A549 (cell line): ENCODE measurements at regions not wholly inside any gene's neighbourhood (a gene's known extent, or its start where the extent isn't known, plus 50 kb on each side); places are given as distances from the start of the nearest gene placed in this dataset.

Experiments
- BHLHE40 ChIP-seq: IDR thresholded peaks from 2 replicates; pipeline ENCODE4 v1.6.1; 2012; ENCODE audit warnings: low read depth, low read length, inconsistent platforms
- CBX2 ChIP-seq: fragments of 200-600 bp; sonication (generic); IDR thresholded peaks from 2 replicates; pipeline ENCODE4 v1.6.1; 2016; ENCODE audit warnings: low read depth, mild to moderate bottlenecking, borderline replicate concordance
- CBX8 ChIP-seq: fragments of 200-600 bp; sonication (generic); IDR thresholded peaks from 2 replicates; pipeline ENCODE4 v1.6.1; 2016
- CTCF ChIP-seq: fragments of >200 bp; sonication (Bioruptor Twin); formaldehyde crosslinking; IDR thresholded peaks from 3 replicates; pipeline ENCODE4 v1.5.1; 2016
- JUN ChIP-seq, 2 experiments: fragments of >200 bp; sonication (Bioruptor Twin); formaldehyde crosslinking; IDR thresholded peaks; 2 replicates in 1 of 2; 3 replicates in 1 of 2; pipeline ENCODE4 v1.6.1; 2016 to 2017
- MAX ChIP-seq: IDR thresholded peaks from 2 replicates; pipeline ENCODE4 v1.6.1; 2012
- MAZ ChIP-seq: fragments of 150-350 bp; IDR thresholded peaks from 2 replicates; pipeline ENCODE4 v1.6.1; 2014; ENCODE audit warnings: antibody characterized with exemption, low read depth, low read length, borderline replicate concordance
- POLR2A ChIP-seq: IDR thresholded peaks from 2 replicates; pipeline ENCODE4 v1.6.1; 2012; ENCODE audit warnings: mild to moderate bottlenecking, low read length
- RARB ChIP-seq: fragments of 250-450 bp; sonication (Bioruptor Pico); IDR thresholded peaks from 2 replicates; pipeline ENCODE4 v1.8.0; 2021; ENCODE audit warnings: mild to moderate bottlenecking, moderate library complexity
- REST ChIP-seq: fragments of 200-600 bp; sonication (generic); IDR thresholded peaks from 2 replicates; pipeline ENCODE4 v1.6.1; 2016; ENCODE audit warnings: antibody characterized with exemption, mild to moderate bottlenecking, moderate library complexity
- SMC3 ChIP-seq: fragments of >200 bp; sonication (Bioruptor Twin); formaldehyde crosslinking; IDR thresholded peaks from 3 replicates; pipeline ENCODE4 v1.6.1; 2018; ENCODE audit warnings: inconsistent platforms
- TF ChIP-seq, protein P1 (sequence below): fragments of >200 bp; sonication (Bioruptor Twin); formaldehyde crosslinking; IDR thresholded peaks from 3 replicates; pipeline ENCODE4 v1.6.1; 2016

- TF ChIP-seq CBX8 (no peak), MAX (no peak), RARB (no peak), REST (no peak), CBX2 (no peak), JUN (IDR thresholded peaks at IDR 0.05) (no peak), CTCF (no peak), POLR2A (no peak), SMC3 (no peak), BHLHE40 (no peak), MAZ (no peak)
- TF ChIP-seq, protein P1, sequence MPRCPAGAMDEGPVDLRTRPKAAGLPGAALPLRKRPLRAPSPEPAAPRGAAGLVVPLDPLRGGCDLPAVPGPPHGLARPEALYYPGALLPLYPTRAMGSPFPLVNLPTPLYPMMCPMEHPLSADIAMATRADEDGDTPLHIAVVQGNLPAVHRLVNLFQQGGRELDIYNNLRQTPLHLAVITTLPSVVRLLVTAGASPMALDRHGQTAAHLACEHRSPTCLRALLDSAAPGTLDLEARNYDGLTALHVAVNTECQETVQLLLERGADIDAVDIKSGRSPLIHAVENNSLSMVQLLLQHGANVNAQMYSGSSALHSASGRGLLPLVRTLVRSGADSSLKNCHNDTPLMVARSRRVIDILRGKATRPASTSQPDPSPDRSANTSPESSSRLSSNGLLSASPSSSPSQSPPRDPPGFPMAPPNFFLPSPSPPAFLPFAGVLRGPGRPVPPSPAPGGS = no peak
Observed at GRCh38 chr4:19401301-19402080, 850.2 kb upstream of the SLIT2 start.
